GM23338 (cell line): ENCODE measurements at regions not wholly inside any gene's neighbourhood (a gene's known extent, or its start where the extent isn't known, plus 50 kb on each side); places are given as distances from the start of the nearest gene placed in this dataset.

ENCODE experiments used
- ATAC-seq: fragments of 200-7000 bp; cut with Tn5 transposase; 3 replicates; pipeline ENCODE4 v1.9.1; 2020
- DNase-seq: peaks from one replicate; pipeline ENCODE4 v3.0.0-alpha.2; 2015; ENCODE audit warnings: low spot score
- H2AFZ ChIP-seq: fragments of 200-600 bp; sonication (generic); 2 replicates; pipeline ENCODE4 v1.8.0; 2016; ENCODE audit warnings: antibody characterized with exemption, mild to moderate bottlenecking, moderate library complexity
- H3F3A ChIP-seq: fragments of 200-600 bp; sonication (generic); replicated peaks from 2 replicates; pipeline ENCODE4 v1.8.0; 2017; ENCODE audit warnings: antibody characterized with exemption, mixed run types, low read depth
- H3K27ac ChIP-seq: fragments of 200-600 bp; sonication (generic); 2 replicates; pipeline ENCODE4 v1.6.1; 2016; ENCODE audit warnings: low read depth
- H3K27me3 ChIP-seq: fragments of 200-600 bp; sonication (generic); 2 replicates; pipeline ENCODE4 v1.8.0; 2016; ENCODE audit warnings: mild to moderate bottlenecking, mixed run types, moderate library complexity; ENCODE audit not compliant: insufficient read depth
- H3K36me3 ChIP-seq: fragments of 200-600 bp; sonication (generic); 2 replicates; pipeline ENCODE4 v1.8.0; 2016; ENCODE audit warnings: mild to moderate bottlenecking; ENCODE audit not compliant: insufficient read depth
- H3K4me1 ChIP-seq: fragments of 200-600 bp; sonication (generic); 2 replicates; pipeline ENCODE4 v1.8.0; 2016; ENCODE audit warnings: mild to moderate bottlenecking, moderate library complexity; ENCODE audit not compliant: insufficient read depth
- H3K4me2 ChIP-seq: fragments of 200-600 bp; sonication (generic); 2 replicates; pipeline ENCODE4 v1.7.1; 2017; ENCODE audit warnings: mixed run types
- H3K4me3 ChIP-seq: fragments of 200-600 bp; sonication (generic); 2 replicates; pipeline ENCODE4 v1.6.1; 2016; ENCODE audit warnings: mixed run types
- H3K79me2 ChIP-seq: fragments of 200-600 bp; sonication (generic); replicated peaks from 2 replicates; pipeline ENCODE4 v1.8.0; 2017; ENCODE audit warnings: mild to moderate bottlenecking; ENCODE audit not compliant: insufficient read depth
- H3K9me2 ChIP-seq: fragments of 200-600 bp; sonication (generic); 2 replicates; pipeline ENCODE4 v1.8.0; 2017; ENCODE audit not compliant: insufficient read depth
- H4K20me1 ChIP-seq: fragments of 200-600 bp; sonication (generic); replicated peaks from 2 replicates; pipeline ENCODE4 v1.8.0; 2017; ENCODE audit warnings: mild to moderate bottlenecking; ENCODE audit not compliant: insufficient read depth
- H3K27ac Mint-ChIP-seq: 2 replicates; pipeline ENCODE4 v1.8.0; 2020; ENCODE audit warnings: inconsistent platforms, mild to moderate bottlenecking, moderate library complexity, mixed read lengths
- H3K27me3 Mint-ChIP-seq: 3 replicates; pipeline ENCODE4 v1.8.0; 2022; ENCODE audit warnings: low read depth, mild to moderate bottlenecking, moderate library complexity, mixed read lengths, inconsistent platforms; ENCODE audit not compliant: insufficient read depth, poor library complexity
- H3K36me3 Mint-ChIP-seq: 3 replicates; pipeline ENCODE4 v1.8.0; 2021; ENCODE audit warnings: low read depth, mild to moderate bottlenecking, inconsistent platforms, moderate library complexity, mixed read lengths
- H3K4me1 Mint-ChIP-seq: 3 replicates; pipeline ENCODE4 v1.8.0; 2020; ENCODE audit warnings: mild to moderate bottlenecking, inconsistent platforms, mixed read lengths
- H3K4me3 Mint-ChIP-seq: 3 replicates; pipeline ENCODE4 v1.8.0; 2021; ENCODE audit warnings: moderate library complexity, mild to moderate bottlenecking, inconsistent platforms, mixed read lengths
- H3K9me3 Mint-ChIP-seq: 3 replicates; pipeline ENCODE4 v1.8.0; 2020; ENCODE audit warnings: moderate library complexity, mild to moderate bottlenecking, inconsistent platforms, mixed read lengths
- CTCF ChIP-seq, 2 experiments: fragments of 200-600 bp in 1 of 2; sonication (generic) in 1 of 2; conservative IDR thresholded peaks; 2 replicates each; pipeline versions ENCODE4 v1.5.1 to v1.6.1; 2016 to 2017; ENCODE audit warnings: antibody characterized with exemption in 2 of 2, low read depth in 2 of 2, mild to moderate bottlenecking in 2 of 2, moderate library complexity in 1 of 2
- ETS1 ChIP-seq: IDR thresholded peaks from 2 replicates; pipeline ENCODE4 v1.6.1; 2016; ENCODE audit warnings: antibody characterized with exemption
- EZH2phosphoT487 ChIP-seq: fragments of 200-600 bp; sonication (generic); IDR thresholded peaks from one replicate; pipeline ENCODE4 v1.8.1; 2018; ENCODE audit warnings: antibody characterized with exemption; ENCODE audit not compliant: unreplicated experiment
- JUNB ChIP-seq: IDR thresholded peaks from one replicate; pipeline ENCODE4 v1.6.1; 2016; ENCODE audit warnings: antibody characterized with exemption; ENCODE audit not compliant: unreplicated experiment
- POLR2AphosphoS5 ChIP-seq: IDR thresholded peaks from 2 replicates; pipeline ENCODE4 v1.6.1; 2016; ENCODE audit warnings: antibody characterized with exemption, low read depth
- REST ChIP-seq: IDR thresholded peaks from one replicate; pipeline ENCODE4 v1.6.1; 2018; ENCODE audit warnings: antibody characterized with exemption; ENCODE audit not compliant: unreplicated experiment
- ZNF331 ChIP-seq: fragments of 250-450 bp; sonication (Bioruptor Pico); IDR thresholded peaks from 2 replicates; pipeline ENCODE4 v1.5.0; 2020; ENCODE audit warnings: low read depth, mild to moderate bottlenecking, moderate library complexity
- TF ChIP-seq, protein P1 (sequence below): fragments of 250-450 bp; sonication (Bioruptor Pico); IDR thresholded peaks from 2 replicates; pipeline ENCODE4 v1.5.0; 2020; ENCODE audit warnings: mild to moderate bottlenecking, moderate library complexity

DNA sequence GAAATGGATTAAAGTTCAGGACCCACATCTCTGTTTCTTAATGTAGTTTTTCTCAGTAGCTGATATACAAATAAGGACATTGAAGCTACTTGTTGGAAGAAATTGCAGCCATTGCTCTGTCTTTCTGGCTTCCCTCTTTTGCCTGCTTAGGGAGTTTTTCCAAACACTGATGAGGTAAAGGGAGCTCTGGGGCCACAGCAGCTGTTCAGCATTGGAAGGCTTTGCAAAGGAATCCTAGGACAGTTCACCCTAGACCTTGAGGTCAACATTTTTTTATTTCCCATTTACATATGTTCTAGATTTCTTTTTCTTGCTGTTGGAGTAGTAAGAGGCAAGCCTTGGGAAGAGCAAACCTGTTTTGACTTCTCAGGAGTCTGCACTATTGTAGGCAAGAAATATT, 126.9 kb upstream of the PLPPR5 start (continued):
- TF ChIP-seq CTCF (conservative IDR thresholded peaks at IDR 0.05; ENCODE audit: low read depth in 2 of 2) = no peak
- no peak for TF ChIP-seq REST
- TF ChIP-seq ETS1 = no peak
- no peak for TF ChIP-seq ZNF331 (CRISPR knock-in tag)

GRCh38 chr1:99133756-99134500, 129.3 kb upstream of the PLPPR5 start:
- Histone ChIP-seq H4K20me1 (no peaks in the 10 kb centered on the region), H3K4me1 (peaks cover 33% of the 10 kb centered on the region), H3K79me2 (no peaks in the 10 kb centered on the region), H3K27ac (no peak overlapping the region), H3K36me3 (peaks cover 5% of the 10 kb centered on the region; the same call in 1 of the 2 replicates), H3K9me2 (no peaks in the 10 kb centered on the region), H3K27me3 (no peaks in the 10 kb centered on the region), H3K4me3 (no peak overlapping the region), H3F3A (no peaks in the 10 kb centered on the region), H3K4me2 (no peak overlapping the region), H2AFZ (no peak overlapping the region; the same call in 1 of the 2 replicates)
- peaks cover 30% of the 10 kb centered on the region for H3K9me3 Mint-ChIP-seq
- H3K4me1 Mint-ChIP-seq = peaks cover 36% of the 10 kb centered on the region
- DNase-seq (no peak), ATAC-seq (no peak)
- H3K36me3 Mint-ChIP-seq = peaks cover 29% of the 10 kb centered on the region; the same call in 2 of the 3 replicates
- H3K4me3 Mint-ChIP-seq = no peak overlapping the region
- H3K27me3 Mint-ChIP-seq = peaks cover 4% of the 10 kb centered on the region
- H3K27ac Mint-ChIP-seq = peak overlapping the region; percentile 38
- no peak for TF ChIP-seq JUNB
- no peak for TF ChIP-seq POLR2AphosphoS5
- TF ChIP-seq ETS1 = no peak
- no peak for TF ChIP-seq ZNF331 (CRISPR knock-in tag)
- TF ChIP-seq, protein P1, sequence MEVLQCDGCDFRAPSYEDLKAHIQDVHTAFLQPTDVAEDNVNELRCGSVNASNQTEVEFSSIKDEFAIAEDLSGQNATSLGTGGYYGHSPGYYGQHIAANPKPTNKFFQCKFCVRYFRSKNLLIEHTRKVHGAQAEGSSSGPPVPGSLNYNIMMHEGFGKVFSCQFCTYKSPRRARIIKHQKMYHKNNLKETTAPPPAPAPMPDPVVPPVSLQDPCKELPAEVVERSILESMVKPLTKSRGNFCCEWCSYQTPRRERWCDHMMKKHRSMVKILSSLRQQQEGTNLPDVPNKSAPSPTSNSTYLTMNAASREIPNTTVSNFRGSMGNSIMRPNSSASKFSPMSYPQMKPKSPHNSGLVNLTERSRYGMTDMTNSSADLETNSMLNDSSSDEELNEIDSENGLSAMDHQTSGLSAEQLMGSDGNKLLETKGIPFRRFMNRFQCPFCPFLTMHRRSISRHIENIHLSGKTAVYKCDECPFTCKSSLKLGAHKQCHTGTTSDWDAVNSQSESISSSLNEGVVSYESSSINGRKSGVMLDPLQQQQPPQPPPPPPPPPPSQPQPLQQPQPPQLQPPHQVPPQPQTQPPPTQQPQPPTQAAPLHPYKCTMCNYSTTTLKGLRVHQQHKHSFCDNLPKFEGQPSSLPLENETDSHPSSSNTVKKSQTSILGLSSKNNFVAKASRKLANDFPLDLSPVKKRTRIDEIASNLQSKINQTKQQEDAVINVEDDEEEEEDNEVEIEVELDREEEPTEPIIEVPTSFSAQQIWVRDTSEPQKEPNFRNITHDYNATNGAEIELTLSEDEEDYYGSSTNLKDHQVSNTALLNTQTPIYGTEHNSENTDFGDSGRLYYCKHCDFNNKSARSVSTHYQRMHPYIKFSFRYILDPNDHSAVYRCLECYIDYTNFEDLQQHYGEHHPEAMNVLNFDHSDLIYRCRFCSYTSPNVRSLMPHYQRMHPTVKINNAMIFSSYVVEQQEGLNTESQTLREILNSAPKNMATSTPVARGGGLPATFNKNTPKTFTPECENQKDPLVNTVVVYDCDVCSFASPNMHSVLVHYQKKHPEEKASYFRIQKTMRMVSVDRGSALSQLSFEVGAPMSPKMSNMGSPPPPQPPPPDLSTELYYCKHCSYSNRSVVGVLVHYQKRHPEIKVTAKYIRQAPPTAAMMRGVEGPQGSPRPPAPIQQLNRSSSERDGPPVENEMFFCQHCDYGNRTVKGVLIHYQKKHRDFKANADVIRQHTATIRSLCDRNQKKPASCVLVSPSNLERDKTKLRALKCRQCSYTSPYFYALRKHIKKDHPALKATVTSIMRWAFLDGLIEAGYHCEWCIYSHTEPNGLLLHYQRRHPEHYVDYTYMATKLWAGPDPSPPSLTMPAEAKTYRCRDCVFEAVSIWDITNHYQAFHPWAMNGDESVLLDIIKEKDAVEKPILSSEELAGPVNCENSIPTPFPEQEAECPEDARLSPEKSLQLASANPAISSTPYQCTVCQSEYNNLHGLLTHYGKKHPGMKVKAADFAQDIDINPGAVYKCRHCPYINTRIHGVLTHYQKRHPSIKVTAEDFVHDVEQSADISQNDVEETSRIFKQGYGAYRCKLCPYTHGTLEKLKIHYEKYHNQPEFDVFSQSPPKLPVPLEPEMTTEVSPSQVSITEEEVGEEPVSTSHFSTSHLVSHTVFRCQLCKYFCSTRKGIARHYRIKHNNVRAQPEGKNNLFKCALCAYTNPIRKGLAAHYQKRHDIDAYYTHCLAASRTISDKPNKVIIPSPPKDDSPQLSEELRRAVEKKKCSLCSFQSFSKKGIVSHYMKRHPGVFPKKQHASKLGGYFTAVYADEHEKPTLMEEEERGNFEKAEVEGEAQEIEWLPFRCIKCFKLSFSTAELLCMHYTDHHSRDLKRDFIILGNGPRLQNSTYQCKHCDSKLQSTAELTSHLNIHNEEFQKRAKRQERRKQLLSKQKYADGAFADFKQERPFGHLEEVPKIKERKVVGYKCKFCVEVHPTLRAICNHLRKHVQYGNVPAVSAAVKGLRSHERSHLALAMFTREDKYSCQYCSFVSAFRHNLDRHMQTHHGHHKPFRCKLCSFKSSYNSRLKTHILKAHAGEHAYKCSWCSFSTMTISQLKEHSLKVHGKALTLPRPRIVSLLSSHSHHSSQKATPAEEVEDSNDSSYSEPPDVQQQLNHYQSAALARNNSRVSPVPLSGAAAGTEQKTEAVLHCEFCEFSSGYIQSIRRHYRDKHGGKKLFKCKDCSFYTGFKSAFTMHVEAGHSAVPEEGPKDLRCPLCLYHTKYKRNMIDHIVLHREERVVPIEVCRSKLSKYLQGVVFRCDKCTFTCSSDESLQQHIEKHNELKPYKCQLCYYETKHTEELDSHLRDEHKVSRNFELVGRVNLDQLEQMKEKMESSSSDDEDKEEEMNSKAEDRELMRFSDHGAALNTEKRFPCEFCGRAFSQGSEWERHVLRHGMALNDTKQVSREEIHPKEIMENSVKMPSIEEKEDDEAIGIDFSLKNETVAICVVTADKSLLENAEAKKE (CRISPR knock-in tag) = no peak
- no peak for TF ChIP-seq EZH2phosphoT487
